ENCODE measurements at regions not wholly inside any gene's neighbourhood (a gene's known extent, or its start where the extent isn't known, plus 50 kb on each side); places are given as distances from the start of the nearest gene placed in this dataset.

- H3K9me3 ChIP-seq, result no peaks in the 10 kb centered on the region
- TF ChIP-seq POLR2A (IDR thresholded peaks at IDR 0.05), result no peak
- TF ChIP-seq, protein P1, sequence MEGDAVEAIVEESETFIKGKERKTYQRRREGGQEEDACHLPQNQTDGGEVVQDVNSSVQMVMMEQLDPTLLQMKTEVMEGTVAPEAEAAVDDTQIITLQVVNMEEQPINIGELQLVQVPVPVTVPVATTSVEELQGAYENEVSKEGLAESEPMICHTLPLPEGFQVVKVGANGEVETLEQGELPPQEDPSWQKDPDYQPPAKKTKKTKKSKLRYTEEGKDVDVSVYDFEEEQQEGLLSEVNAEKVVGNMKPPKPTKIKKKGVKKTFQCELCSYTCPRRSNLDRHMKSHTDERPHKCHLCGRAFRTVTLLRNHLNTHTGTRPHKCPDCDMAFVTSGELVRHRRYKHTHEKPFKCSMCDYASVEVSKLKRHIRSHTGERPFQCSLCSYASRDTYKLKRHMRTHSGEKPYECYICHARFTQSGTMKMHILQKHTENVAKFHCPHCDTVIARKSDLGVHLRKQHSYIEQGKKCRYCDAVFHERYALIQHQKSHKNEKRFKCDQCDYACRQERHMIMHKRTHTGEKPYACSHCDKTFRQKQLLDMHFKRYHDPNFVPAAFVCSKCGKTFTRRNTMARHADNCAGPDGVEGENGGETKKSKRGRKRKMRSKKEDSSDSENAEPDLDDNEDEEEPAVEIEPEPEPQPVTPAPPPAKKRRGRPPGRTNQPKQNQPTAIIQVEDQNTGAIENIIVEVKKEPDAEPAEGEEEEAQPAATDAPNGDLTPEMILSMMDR (IDR thresholded peaks at IDR 0.05), result no peak
- TF ChIP-seq EP300 (IDR thresholded peaks at IDR 0.05), result no peak
- DNase-seq (ENCODE audit: low spot score in 2 of 2), result no peak
Measured at GRCh38 chr1:87803375-87803774, 474.7 kb downstream of the LMO4 start.

DNA sequence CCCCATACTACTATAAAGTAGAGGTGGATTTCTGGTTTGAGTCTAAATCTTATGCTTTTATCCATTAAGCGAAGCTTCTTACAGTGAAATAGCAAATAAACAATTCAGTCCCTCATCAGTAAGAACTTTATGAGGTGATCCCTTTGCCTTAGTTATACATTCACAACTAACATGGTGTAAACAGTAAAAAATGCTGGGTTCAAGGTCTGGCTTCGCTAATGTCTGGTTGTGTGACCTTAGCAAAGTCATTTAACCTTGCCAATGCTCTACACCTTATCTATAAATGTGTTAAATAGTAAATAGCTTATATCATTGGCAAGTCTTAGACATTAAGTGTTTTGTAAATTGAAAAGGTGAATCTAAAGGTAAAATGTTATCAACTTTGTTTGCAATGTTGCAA, 475.4 kb downstream of the LMO4 start:
- Histone ChIP-seq H3K36me3 (no peaks in the 10 kb centered on the region), H3K4me3 (no peak overlapping the region), H3K27ac (no peak overlapping the region), H3K27me3 (no peaks in the 10 kb centered on the region), H3K4me1 (peaks cover 0 to 5% (median 0%) of the 10 kb centered on the region in 4 donors), H3K9me3 (no peaks in the 10 kb centered on the region)
- TF ChIP-seq POLR2A (IDR thresholded peaks at IDR 0.05), result no peak
- no peak for TF ChIP-seq EP300 (IDR thresholded peaks at IDR 0.05)
- TF ChIP-seq, protein P1 (IDR thresholded peaks at IDR 0.05), result no peak
- 91% methylated on average over 2 of the region's 2 CpGs for WGBS, 2 donors
- DNase-seq (ENCODE audit: low spot score in 2 of 2), result no peak

More at GRCh38 chr1:87803375-87803774, 474.7 kb downstream of the LMO4 start:
- Histone ChIP-seq H3K36me3 (no peaks in the 10 kb centered on the region), H3K27me3 (no peaks in the 10 kb centered on the region), H3K4me3 (no peak overlapping the region), H3K27ac (no peak overlapping the region), H3K4me1 (peaks cover 0 to 5% (median 0%) of the 10 kb centered on the region in 4 donors)

- WGBS, 2 donors, result 62 to 64% methylated on average over 14 of the region's 14 CpGs
- no peaks in the 10 kb centered on the region for H3K36me3 ChIP-seq
- no peaks in the 10 kb centered on the region for H3K27me3 ChIP-seq
- H3K4me1 ChIP-seq, result peaks cover 0 to 5% (median 0%) of the 10 kb centered on the region in 4 donors
- DNase-seq (ENCODE audit: low spot score in 2 of 2), result no peak
- H3K4me3 ChIP-seq, result no peak overlapping the region
- H3K27ac ChIP-seq, result no peak overlapping the region
- TF ChIP-seq, protein P1 (IDR thresholded peaks at IDR 0.05), result no peak
- no peak for TF ChIP-seq POLR2A (IDR thresholded peaks at IDR 0.05)
- no peak for TF ChIP-seq EP300 (IDR thresholded peaks at IDR 0.05)
- no peaks in the 10 kb centered on the region for H3K9me3 ChIP-seq
Measured at GRCh38 chr1:87805666-87806378, 477.1 kb downstream of the LMO4 start.

GRCh38 chr1:87806379-87807094, 477.9 kb downstream of the LMO4 start:
- Histone ChIP-seq H3K4me3 (no peak overlapping the region), H3K9me3 (no peaks in the 10 kb centered on the region), H3K27ac (no peak overlapping the region), H3K36me3 (no peaks in the 10 kb centered on the region), H3K4me1 (peaks cover 0 to 5% (median 0%) of the 10 kb centered on the region in 4 donors), H3K27me3 (no peaks in the 10 kb centered on the region)
- no peak for TF ChIP-seq EP300 (IDR thresholded peaks at IDR 0.05)
- TF ChIP-seq, protein P1 (IDR thresholded peaks at IDR 0.05), result no peak
- TF ChIP-seq POLR2A (IDR thresholded peaks at IDR 0.05), result no peak
- WGBS, 2 donors, result 79 to 80% methylated on average over 6 of the region's 6 CpGs
- no peak for DNase-seq (ENCODE audit: low spot score in 2 of 2)

GRCh38 chr1:87810166-87810565, 481.5 kb downstream of the LMO4 start:
- TF ChIP-seq POLR2A (IDR thresholded peaks at IDR 0.05) (no peak), EP300 (IDR thresholded peaks at IDR 0.05) (no peak)
- TF ChIP-seq, protein P1 (IDR thresholded peaks at IDR 0.05), result no peak
- no peak overlapping the region for H3K4me3 ChIP-seq
- H3K27ac ChIP-seq, result no peak overlapping the region
- H3K9me3 ChIP-seq, result no peaks in the 10 kb centered on the region
- no peaks in the 10 kb centered on the region for H3K36me3 ChIP-seq
- no peaks in the 10 kb centered on the region for H3K27me3 ChIP-seq
- WGBS, 2 donors, result 65 to 68% methylated on average over 1 of the region's 1 CpG
- DNase-seq (ENCODE audit: low spot score in 2 of 2), result no peak
- peaks cover 0 to 26% (median 0%) of the 10 kb centered on the region in 4 donors for H3K4me1 ChIP-seq
